ENCODE measurements at regions not wholly inside any gene's neighbourhood (a gene's known extent, or its start where the extent isn't known, plus 50 kb on each side); places are given as distances from the start of the nearest gene placed in this dataset.
A peak's percentile ranks its signal among the peaks of the same experiment; 100 is the strongest.

DNA sequence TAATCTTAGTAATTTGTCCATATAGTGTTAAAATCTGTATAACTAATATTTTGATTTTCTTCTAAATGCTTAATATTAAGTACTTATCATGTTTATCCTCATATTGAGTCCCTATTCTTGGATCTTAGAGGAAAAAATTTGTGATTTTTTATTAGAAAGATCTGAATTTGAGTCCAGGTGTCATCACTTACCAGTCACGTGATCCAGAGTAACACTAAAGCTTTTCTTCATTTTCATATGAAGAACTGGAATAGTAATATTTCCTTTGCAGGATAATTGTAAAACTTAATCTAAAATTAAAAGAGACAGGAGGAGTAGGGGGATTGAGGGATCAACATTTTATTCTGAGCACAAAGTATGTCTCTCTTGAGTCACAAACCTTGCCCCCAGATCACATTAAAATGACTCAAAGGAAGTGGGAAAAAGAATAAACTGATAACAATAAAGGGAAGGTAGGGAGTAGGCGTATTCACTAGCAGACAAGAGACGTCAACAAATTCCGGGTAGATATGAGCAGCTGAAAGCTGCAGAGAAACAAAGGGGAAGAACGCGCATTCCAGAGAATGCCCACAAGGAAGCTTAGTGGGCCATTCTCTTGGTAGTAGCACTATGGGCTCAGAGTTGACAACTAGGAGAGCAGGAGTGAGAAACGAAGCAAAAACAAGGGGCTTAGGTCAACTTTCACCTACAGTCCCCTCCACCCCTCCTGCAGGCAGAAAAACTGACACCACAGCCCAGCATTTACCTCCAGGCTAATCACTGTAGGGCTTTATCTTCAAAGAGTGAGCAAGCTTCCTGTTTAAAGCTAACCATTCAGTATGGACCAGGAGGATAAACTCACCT lies 123.1 kb downstream of the SPRY2 start:
- WGBS (ENCODE audit: insufficient coverage, low coverage, low lambda C conversion rate, missing lambda C conversion rate): 63% methylated on average over 7 of the region's 7 CpGs
- no peaks in the 10 kb centered on the region for H3K9me3 ChIP-seq
- no peak overlapping the region for H3K4me3 ChIP-seq
- H3K4me1 ChIP-seq: peaks cover 0 to 12% (median 3%) of the 10 kb centered on the region in 4 donors
- H3K27ac ChIP-seq: no peak overlapping the region
- intact Hi-C loops (cut with DNase I): no loop called here
- no peaks in the 10 kb centered on the region for H3K27me3 ChIP-seq
- ATAC-seq (peak in 2 of 4 donors; percentile 32 to 53), DNase-seq (no peak)
- no peaks in the 10 kb centered on the region for H3K36me3 ChIP-seq
- TF ChIP-seq POLR2A (IDR thresholded peaks at IDR 0.05): no peak
- TF ChIP-seq, protein P1, sequence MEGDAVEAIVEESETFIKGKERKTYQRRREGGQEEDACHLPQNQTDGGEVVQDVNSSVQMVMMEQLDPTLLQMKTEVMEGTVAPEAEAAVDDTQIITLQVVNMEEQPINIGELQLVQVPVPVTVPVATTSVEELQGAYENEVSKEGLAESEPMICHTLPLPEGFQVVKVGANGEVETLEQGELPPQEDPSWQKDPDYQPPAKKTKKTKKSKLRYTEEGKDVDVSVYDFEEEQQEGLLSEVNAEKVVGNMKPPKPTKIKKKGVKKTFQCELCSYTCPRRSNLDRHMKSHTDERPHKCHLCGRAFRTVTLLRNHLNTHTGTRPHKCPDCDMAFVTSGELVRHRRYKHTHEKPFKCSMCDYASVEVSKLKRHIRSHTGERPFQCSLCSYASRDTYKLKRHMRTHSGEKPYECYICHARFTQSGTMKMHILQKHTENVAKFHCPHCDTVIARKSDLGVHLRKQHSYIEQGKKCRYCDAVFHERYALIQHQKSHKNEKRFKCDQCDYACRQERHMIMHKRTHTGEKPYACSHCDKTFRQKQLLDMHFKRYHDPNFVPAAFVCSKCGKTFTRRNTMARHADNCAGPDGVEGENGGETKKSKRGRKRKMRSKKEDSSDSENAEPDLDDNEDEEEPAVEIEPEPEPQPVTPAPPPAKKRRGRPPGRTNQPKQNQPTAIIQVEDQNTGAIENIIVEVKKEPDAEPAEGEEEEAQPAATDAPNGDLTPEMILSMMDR (IDR thresholded peaks at IDR 0.05): no peak

DNA sequence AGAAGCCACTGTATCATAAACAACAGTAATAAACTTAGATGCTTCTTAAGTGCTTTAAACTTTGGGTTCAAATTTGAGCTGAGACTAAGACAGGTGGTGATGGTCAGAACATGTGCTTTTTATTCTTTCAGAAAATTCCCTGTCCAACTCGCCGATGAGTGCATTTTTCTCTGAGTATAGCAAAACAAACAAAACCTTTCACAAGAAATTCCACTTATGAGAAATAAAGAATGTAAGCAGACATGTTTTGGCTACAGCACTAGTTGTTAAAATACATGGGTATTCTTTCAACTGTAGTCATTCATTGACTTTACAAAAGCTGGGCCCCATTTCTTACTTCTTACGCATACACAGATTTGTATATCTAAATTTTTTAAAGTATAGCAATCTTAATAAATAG lies 125.6 kb downstream of the SPRY2 start:
- H3K4me1 ChIP-seq: peaks cover 0 to 12% (median 3%) of the 10 kb centered on the region in 4 donors
- no peak for DNase-seq
- no peaks in the 10 kb centered on the region for H3K27me3 ChIP-seq
- intact Hi-C loops (cut with DNase I): no loop called here
- ATAC-seq: no peak
- no peak for TF ChIP-seq POLR2A (IDR thresholded peaks at IDR 0.05)
- TF ChIP-seq, protein P1 (IDR thresholded peaks at IDR 0.05): no peak
- H3K9me3 ChIP-seq: no peaks in the 10 kb centered on the region
- no peak overlapping the region for H3K4me3 ChIP-seq
- no peak overlapping the region for H3K27ac ChIP-seq
- 65% methylated on average over 3 of the region's 3 CpGs for WGBS (ENCODE audit: insufficient coverage, low coverage, low lambda C conversion rate, missing lambda C conversion rate)
- H3K36me3 ChIP-seq: no peaks in the 10 kb centered on the region

DNA sequence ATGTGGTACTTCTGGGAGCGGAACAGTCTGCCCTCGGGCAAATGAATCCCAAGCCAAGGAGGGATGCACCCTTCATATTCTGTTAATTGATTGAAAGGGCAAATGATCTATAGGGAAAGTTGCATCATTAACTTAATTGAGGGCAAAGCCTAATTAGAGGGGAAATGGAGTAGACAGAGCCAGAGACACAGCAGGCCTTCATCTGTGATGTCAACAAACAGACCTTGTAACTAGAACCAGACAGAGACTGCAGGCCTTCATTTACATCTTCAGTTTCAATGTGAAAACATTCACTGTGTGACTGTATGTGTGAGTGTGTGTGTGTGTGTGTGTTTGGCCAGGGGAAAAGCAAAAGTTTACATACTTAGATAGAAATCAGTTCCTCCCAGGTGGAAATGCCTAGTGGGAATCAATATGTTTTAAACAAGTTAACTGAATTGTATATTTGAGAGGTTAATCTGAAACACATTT lies 126.4 kb downstream of the SPRY2 start:
- 73% methylated on average over 2 of the region's 2 CpGs for WGBS (ENCODE audit: insufficient coverage, low coverage, low lambda C conversion rate, missing lambda C conversion rate)
- no peaks in the 10 kb centered on the region for H3K9me3 ChIP-seq
- intact Hi-C loops (cut with DNase I): no loop called here
- TF ChIP-seq, protein P1 (IDR thresholded peaks at IDR 0.05): no peak
- no peak for TF ChIP-seq POLR2A (IDR thresholded peaks at IDR 0.05)
- H3K27ac ChIP-seq: no peak overlapping the region
- H3K36me3 ChIP-seq: no peaks in the 10 kb centered on the region
- no peaks in the 10 kb centered on the region for H3K27me3 ChIP-seq
- peaks cover 0 to 12% (median 3%) of the 10 kb centered on the region in 4 donors for H3K4me1 ChIP-seq
- DNase-seq: no peak
- no peak overlapping the region for H3K4me3 ChIP-seq
- peak; percentile 54 to 90 (median 74) for ATAC-seq

DNA sequence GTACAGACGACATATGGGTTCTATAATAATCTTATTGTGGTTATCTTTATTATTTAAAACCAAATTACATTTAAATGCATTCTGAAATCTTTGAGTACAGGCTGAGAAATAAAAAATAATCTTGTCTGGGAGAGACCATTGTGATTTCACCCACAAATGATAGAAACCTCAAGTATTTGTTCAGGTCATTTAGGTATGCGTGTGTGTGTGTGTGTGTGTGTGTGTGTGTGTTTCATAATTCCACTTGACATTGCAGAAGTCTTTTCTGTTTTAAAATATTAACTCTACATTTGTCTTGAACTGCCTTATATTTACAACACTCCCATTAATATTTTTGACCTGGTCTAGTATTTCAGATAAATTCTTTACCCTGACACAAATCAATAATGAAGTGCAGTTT lies 126.9 kb downstream of the SPRY2 start:
- DNase-seq (no peak), ATAC-seq (peak in 2 of 4 donors; percentile 23 to 27)
- 50% methylated on average over 2 of the region's 2 CpGs for WGBS (ENCODE audit: insufficient coverage, low coverage, low lambda C conversion rate, missing lambda C conversion rate)
- Histone ChIP-seq H3K36me3 (no peaks in the 10 kb centered on the region), H3K4me1 (peaks cover 0 to 12% (median 3%) of the 10 kb centered on the region in 4 donors), H3K27ac (no peak overlapping the region), H3K27me3 (no peaks in the 10 kb centered on the region), H3K4me3 (no peak overlapping the region), H3K9me3 (no peaks in the 10 kb centered on the region)
- intact Hi-C loops (cut with DNase I): no loop called here
- no peak for TF ChIP-seq POLR2A (IDR thresholded peaks at IDR 0.05)
- TF ChIP-seq, protein P1 (IDR thresholded peaks at IDR 0.05): no peak
